ENCODE measurements at regions not wholly inside any gene's neighbourhood (a gene's known extent, or its start where the extent isn't known, plus 50 kb on each side); places are given as distances from the start of the nearest gene placed in this dataset.

DNA sequence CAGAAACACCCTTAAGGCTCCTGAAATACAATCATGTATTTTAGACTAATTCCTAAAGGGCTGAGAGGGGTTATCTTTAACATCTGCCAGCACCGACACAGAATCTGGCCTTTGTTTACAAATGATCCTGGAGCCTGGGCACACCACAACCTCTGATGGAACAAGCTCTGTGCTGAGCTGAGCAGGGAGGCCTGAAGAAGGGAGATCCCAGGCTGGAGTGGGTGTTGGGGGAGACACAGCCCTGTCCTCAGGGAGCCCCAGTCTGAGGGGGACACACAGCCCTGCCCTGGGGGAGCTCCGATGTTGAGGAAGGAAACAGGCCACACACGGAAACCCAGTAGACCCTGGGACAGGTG lies 130.5 kb downstream of the VEGFA start:
- Histone ChIP-seq H3K4me3 (no peak overlapping the region), H3K79me2 (ENCODE audit: control insufficient read depth, insufficient read depth, low read length) (no peaks in the 10 kb centered on the region), H3K4me1 (ENCODE audit: control insufficient read depth, insufficient read depth, low read length) (no peaks in the 10 kb centered on the region; the same call in 1 of the 2 replicates), H3K27me3 (replicated peaks in 1 of 2; ENCODE audit: control insufficient read depth in 2 of 2, insufficient read depth in 2 of 2, low read length in 1 of 2) (no peaks in the 10 kb centered on the region; a peak in 2 of 4 replicates), H2AFZ (ENCODE audit: control insufficient read depth, low read depth, low read length) (no peak overlapping the region), H3K36me3 (ENCODE audit: control insufficient read depth in 2 of 2, insufficient read depth in 2 of 2, low read length in 1 of 2) (no peaks in the 10 kb centered on the region), H3K9ac (ENCODE audit: control insufficient read depth, insufficient read depth, low read length) (no peak overlapping the region), H3K4me2 (ENCODE audit: control insufficient read depth, insufficient read depth) (no peak overlapping the region), H4K20me1 (ENCODE audit: control insufficient read depth, insufficient read depth) (no peaks in the 10 kb centered on the region), H3K27ac (ENCODE audit: control insufficient read depth, insufficient read depth) (no peak overlapping the region), H3K9me3 (replicated peaks; ENCODE audit: control insufficient read depth, insufficient read depth, low read length) (no peaks in the 10 kb centered on the region)
- no TSS peak for BruUV-seq (replicated peaks)
- FAIRE-seq (no peak), DNase-seq (ENCODE audit: low read depth, low spot score) (no peak), ATAC-seq (no peak)
- ChIA-PET POLR2A (no interaction called here), RAD21 (ENCODE audit: unreplicated experiment) (interaction anchor here (0.6 kb wide), 1 partner anchor 132 kb away, joined by 3 read pairs; no protein-coding TSS in a partner anchor), CTCF (no interaction called here), SMC1A (ENCODE audit: uncharacterized antibody, unreplicated experiment) (interaction anchor here (1.5 kb wide), 1 partner anchor 25 kb away, joined by 4 read pairs; no protein-coding TSS in a partner anchor)
- WGBS (ENCODE audit: insufficient coverage, insufficient replicate concordance, low lambda C conversion rate, missing lambda C conversion rate): 54% methylated on average over 3 of the region's 3 CpGs
- in situ Hi-C loops (cut with MboI) (no loop called here), intact Hi-C loops (cut with micrococcal nuclease; ENCODE audit: unreplicated experiment) (no loop called here)
- TF ChIP-seq BRCA1 (IDR thresholded peaks at IDR 0.05; ENCODE audit: low read depth, low read length): no peak
- TF ChIP-seq ZNF24 (IDR thresholded peaks at IDR 0.05): no peak
- TF ChIP-seq SUZ12 (IDR thresholded peaks at IDR 0.05; ENCODE audit: unreplicated experiment): no peak
- no peak for TF ChIP-seq SMC3 (IDR thresholded peaks at IDR 0.05; ENCODE audit: borderline replicate concordance, low read length)
- TF ChIP-seq RBBP5 (conservative IDR thresholded peaks at IDR 0.05): no peak
- no peak for TF ChIP-seq ZSCAN29 (IDR thresholded peaks at IDR 0.05)
- no peak for TF ChIP-seq KDM1A (IDR thresholded peaks at IDR 0.05; ENCODE audit: borderline replicate concordance)
- no peak for TF ChIP-seq STAT3 (IDR thresholded peaks at IDR 0.05; ENCODE audit: low read depth, low read length)
- no peak for TF ChIP-seq CREB1 (IDR thresholded peaks at IDR 0.05; ENCODE audit: low read depth)
- TF ChIP-seq, protein P1, sequence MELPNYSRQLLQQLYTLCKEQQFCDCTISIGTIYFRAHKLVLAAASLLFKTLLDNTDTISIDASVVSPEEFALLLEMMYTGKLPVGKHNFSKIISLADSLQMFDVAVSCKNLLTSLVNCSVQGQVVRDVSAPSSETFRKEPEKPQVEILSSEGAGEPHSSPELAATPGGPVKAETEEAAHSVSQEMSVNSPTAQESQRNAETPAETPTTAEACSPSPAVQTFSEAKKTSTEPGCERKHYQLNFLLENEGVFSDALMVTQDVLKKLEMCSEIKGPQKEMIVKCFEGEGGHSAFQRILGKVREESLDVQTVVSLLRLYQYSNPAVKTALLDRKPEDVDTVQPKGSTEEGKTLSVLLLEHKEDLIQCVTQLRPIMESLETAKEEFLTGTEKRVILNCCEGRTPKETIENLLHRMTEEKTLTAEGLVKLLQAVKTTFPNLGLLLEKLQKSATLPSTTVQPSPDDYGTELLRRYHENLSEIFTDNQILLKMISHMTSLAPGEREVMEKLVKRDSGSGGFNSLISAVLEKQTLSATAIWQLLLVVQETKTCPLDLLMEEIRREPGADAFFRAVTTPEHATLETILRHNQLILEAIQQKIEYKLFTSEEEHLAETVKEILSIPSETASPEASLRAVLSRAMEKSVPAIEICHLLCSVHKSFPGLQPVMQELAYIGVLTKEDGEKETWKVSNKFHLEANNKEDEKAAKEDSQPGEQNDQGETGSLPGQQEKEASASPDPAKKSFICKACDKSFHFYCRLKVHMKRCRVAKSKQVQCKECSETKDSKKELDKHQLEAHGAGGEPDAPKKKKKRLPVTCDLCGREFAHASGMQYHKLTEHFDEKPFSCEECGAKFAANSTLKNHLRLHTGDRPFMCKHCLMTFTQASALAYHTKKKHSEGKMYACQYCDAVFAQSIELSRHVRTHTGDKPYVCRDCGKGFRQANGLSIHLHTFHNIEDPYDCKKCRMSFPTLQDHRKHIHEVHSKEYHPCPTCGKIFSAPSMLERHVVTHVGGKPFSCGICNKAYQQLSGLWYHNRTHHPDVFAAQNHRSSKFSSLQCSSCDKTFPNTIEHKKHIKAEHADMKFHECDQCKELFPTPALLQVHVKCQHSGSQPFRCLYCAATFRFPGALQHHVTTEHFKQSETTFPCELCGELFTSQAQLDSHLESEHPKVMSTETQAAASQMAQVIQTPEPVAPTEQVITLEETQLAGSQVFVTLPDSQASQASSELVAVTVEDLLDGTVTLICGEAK (IDR thresholded peaks at IDR 0.05; ENCODE audit: borderline replicate concordance): no peak
